ENCODE measurements at regions not wholly inside any gene's neighbourhood (a gene's known extent, or its start where the extent isn't known, plus 50 kb on each side); places are given as distances from the start of the nearest gene placed in this dataset.

DNA sequence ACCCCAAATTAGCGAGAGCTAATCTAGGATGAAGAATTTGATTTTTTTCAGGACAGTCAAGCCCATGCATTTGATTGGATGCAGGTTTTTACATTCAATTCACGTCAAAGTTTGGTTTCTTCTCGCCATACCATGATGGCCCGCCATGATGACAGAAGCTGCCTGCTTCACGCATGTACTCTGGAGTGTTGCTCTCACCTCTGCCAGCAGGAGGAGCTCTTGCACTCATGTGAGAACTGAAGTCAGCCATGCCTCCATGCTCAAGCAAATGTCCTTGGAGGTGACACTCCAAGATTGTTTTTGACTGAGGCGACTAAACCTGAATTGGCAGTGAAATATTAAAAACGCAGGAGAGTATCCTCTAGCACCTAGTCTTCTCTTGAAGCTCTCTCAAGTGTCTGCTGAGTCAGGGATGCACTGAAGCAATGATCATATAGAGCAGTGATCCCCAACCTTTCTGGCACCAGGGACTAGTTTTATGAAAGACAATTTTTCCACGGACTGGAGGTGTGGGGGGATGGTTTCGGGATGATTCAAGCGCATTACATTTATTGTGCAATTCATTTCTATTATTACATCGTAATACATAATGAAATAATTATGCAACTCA, 120.9 kb downstream of the SAMMSON start:
- H3K9me3 Mint-ChIP-seq (ENCODE audit: unreplicated experiment): no peaks in the 10 kb centered on the region
- H3K27ac Mint-ChIP-seq (ENCODE audit: unreplicated experiment): no peak overlapping the region
- H3K4me3 Mint-ChIP-seq (ENCODE audit: unreplicated experiment): no peak overlapping the region
- no peaks in the 10 kb centered on the region for H3K4me1 Mint-ChIP-seq (ENCODE audit: unreplicated experiment)
- peaks cover 19% of the 10 kb centered on the region for H3K27me3 Mint-ChIP-seq (ENCODE audit: unreplicated experiment)
- TF ChIP-seq, protein P1, sequence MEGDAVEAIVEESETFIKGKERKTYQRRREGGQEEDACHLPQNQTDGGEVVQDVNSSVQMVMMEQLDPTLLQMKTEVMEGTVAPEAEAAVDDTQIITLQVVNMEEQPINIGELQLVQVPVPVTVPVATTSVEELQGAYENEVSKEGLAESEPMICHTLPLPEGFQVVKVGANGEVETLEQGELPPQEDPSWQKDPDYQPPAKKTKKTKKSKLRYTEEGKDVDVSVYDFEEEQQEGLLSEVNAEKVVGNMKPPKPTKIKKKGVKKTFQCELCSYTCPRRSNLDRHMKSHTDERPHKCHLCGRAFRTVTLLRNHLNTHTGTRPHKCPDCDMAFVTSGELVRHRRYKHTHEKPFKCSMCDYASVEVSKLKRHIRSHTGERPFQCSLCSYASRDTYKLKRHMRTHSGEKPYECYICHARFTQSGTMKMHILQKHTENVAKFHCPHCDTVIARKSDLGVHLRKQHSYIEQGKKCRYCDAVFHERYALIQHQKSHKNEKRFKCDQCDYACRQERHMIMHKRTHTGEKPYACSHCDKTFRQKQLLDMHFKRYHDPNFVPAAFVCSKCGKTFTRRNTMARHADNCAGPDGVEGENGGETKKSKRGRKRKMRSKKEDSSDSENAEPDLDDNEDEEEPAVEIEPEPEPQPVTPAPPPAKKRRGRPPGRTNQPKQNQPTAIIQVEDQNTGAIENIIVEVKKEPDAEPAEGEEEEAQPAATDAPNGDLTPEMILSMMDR (IDR thresholded peaks at IDR 0.05): peak; percentile 61
- DNase-seq (ENCODE audit: extremely low spot score, unreplicated experiment): no peak
- H3K36me3 Mint-ChIP-seq (ENCODE audit: unreplicated experiment): no peaks in the 10 kb centered on the region

DNA sequence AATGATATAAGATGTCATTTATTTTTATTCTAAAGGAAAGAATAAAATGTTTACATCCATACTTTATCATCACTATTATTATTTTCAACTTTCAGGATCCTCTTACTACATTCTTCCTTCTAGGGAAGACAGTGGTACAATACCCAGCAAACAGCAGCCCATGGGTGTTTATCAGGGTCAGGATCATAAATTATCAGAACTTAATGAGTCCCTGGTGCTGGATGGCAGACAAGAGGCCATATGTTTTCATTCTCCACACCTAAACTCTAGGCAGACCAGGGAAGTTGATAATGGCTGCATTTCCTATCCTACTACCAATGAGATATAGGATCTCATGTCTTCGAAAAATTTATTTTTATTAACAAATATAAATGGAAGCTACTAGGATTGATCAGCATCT, 127.7 kb downstream of the SAMMSON start:
- peaks cover 4% of the 10 kb centered on the region for H3K27me3 Mint-ChIP-seq (ENCODE audit: unreplicated experiment)
- H3K4me3 Mint-ChIP-seq (ENCODE audit: unreplicated experiment): no peak overlapping the region
- no peaks in the 10 kb centered on the region for H3K9me3 Mint-ChIP-seq (ENCODE audit: unreplicated experiment)
- TF ChIP-seq, protein P1 (IDR thresholded peaks at IDR 0.05): no peak
- H3K36me3 Mint-ChIP-seq (ENCODE audit: unreplicated experiment): no peaks in the 10 kb centered on the region
- no peaks in the 10 kb centered on the region for H3K4me1 Mint-ChIP-seq (ENCODE audit: unreplicated experiment)
- no peak overlapping the region for H3K27ac Mint-ChIP-seq (ENCODE audit: unreplicated experiment)
- no peak for DNase-seq (ENCODE audit: extremely low spot score, unreplicated experiment)

GRCh38 chr3:70137366-70137765, 137.8 kb downstream of the SAMMSON start:
- no peak for DNase-seq (ENCODE audit: extremely low spot score, unreplicated experiment)
- no peaks in the 10 kb centered on the region for H3K36me3 Mint-ChIP-seq (ENCODE audit: unreplicated experiment)
- H3K4me3 Mint-ChIP-seq (ENCODE audit: unreplicated experiment): no peak overlapping the region
- no peaks in the 10 kb centered on the region for H3K9me3 Mint-ChIP-seq (ENCODE audit: unreplicated experiment)
- TF ChIP-seq, protein P1 (IDR thresholded peaks at IDR 0.05): no peak
- no peaks in the 10 kb centered on the region for H3K4me1 Mint-ChIP-seq (ENCODE audit: unreplicated experiment)
- peaks cover 9% of the 10 kb centered on the region for H3K27me3 Mint-ChIP-seq (ENCODE audit: unreplicated experiment)
- no peak overlapping the region for H3K27ac Mint-ChIP-seq (ENCODE audit: unreplicated experiment)

GRCh38 chr3:70138606-70139005, 139.1 kb downstream of the SAMMSON start:
- Mint-ChIP-seq H3K27ac (ENCODE audit: unreplicated experiment) (no peak overlapping the region), H3K9me3 (ENCODE audit: unreplicated experiment) (no peaks in the 10 kb centered on the region), H3K36me3 (ENCODE audit: unreplicated experiment) (no peaks in the 10 kb centered on the region), H3K4me3 (ENCODE audit: unreplicated experiment) (no peak overlapping the region), H3K27me3 (ENCODE audit: unreplicated experiment) (peaks cover 14% of the 10 kb centered on the region), H3K4me1 (ENCODE audit: unreplicated experiment) (no peaks in the 10 kb centered on the region)
- no peak for DNase-seq (ENCODE audit: extremely low spot score, unreplicated experiment)
- TF ChIP-seq, protein P1 (IDR thresholded peaks at IDR 0.05): no peak
